ENCODE measurements at regions not wholly inside any gene's neighbourhood (a gene's known extent, or its start where the extent isn't known, plus 50 kb on each side); places are given as distances from the start of the nearest gene placed in this dataset.

DNA sequence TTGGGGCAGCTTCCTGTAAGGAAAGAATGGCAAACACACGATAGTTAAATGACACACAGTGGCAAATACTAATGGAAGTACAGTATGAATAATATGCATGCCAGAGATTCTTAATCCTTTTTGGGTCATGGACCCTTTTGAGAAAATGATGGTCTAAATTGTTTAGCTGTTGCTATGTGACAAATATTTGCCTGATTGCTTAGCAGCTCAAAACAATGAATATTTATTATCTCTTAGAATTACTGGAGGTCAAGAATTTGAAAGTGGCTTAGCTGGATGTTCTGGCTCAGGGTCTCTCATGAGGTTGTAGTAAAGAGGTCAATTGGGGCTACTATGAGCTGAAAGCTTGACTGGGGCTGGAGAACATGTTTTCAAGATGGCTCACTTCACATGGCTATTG, 69.7 kb downstream of the FANCF start:
- no peak for TF ChIP-seq POLR2AphosphoS5 (IDR thresholded peaks at IDR 0.05; ENCODE audit: control insufficient read depth, insufficient read depth, low read depth, low read length)
- TF ChIP-seq MYBL2 (IDR thresholded peaks at IDR 0.05; ENCODE audit: low read depth) = no peak
- TF ChIP-seq MYBL2 (CRISPR knock-in tag; IDR thresholded peaks at IDR 0.05; ENCODE audit: borderline replicate concordance) = no peak
- no peak for TF ChIP-seq ZC3H8 (IDR thresholded peaks at IDR 0.05)
- TF ChIP-seq TAF1 (IDR thresholded peaks at IDR 0.05; ENCODE audit: control insufficient read depth, extremely low read depth, insufficient read depth, low read length, severe bottlenecking) = no peak
- no peak for TF ChIP-seq CAMTA2 (CRISPR knock-in tag; conservative IDR thresholded peaks at IDR 0.05)
- no peak for TF ChIP-seq POU5F1 (IDR thresholded peaks at IDR 0.05; ENCODE audit: borderline replicate concordance, low read depth, low read length, partially characterized antibody)
- TF ChIP-seq ZNF780A (CRISPR knock-in tag; IDR thresholded peaks at IDR 0.05) = no peak
- TF ChIP-seq RCOR1 (IDR thresholded peaks at IDR 0.05; ENCODE audit: borderline replicate concordance in 1 of 2, low read depth in 2 of 2, low read length in 2 of 2) = no peak
- TF ChIP-seq RAD21 (CRISPR knock-in tag; conservative IDR thresholded peaks at IDR 0.05 in 1 of 2, IDR thresholded peaks at IDR 0.05 in 1 of 2) = no peak
- TF ChIP-seq POLR2B (IDR thresholded peaks at IDR 0.05; ENCODE audit: low read depth, partially characterized antibody) = no peak
- TF ChIP-seq, protein P1, sequence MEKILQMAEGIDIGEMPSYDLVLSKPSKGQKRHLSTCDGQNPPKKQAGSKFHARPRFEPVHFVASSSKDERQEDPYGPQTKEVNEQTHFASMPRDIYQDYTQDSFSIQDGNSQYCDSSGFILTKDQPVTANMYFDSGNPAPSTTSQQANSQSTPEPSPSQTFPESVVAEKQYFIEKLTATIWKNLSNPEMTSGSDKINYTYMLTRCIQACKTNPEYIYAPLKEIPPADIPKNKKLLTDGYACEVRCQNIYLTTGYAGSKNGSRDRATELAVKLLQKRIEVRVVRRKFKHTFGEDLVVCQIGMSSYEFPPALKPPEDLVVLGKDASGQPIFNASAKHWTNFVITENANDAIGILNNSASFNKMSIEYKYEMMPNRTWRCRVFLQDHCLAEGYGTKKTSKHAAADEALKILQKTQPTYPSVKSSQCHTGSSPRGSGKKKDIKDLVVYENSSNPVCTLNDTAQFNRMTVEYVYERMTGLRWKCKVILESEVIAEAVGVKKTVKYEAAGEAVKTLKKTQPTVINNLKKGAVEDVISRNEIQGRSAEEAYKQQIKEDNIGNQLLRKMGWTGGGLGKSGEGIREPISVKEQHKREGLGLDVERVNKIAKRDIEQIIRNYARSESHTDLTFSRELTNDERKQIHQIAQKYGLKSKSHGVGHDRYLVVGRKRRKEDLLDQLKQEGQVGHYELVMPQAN (IDR thresholded peaks at IDR 0.05; ENCODE audit: borderline replicate concordance) = no peak
